ENCODE measurements at regions not wholly inside any gene's neighbourhood (a gene's known extent, or its start where the extent isn't known, plus 50 kb on each side); places are given as distances from the start of the nearest gene placed in this dataset.
"Not testable (repeated sequence)": the region's sequence is repeated elsewhere in the genome, so short reads cannot be mapped to it uniquely, and the experiment has no call there.

- no peak overlapping the region for H3K4me3 ChIP-seq (ENCODE audit: control insufficient read depth in 2 of 3, extremely low read depth in 1 of 3, insufficient read depth in 2 of 3, low read depth in 1 of 3, low read length in 3 of 3)
- H3K9ac ChIP-seq (ENCODE audit: control insufficient read depth, extremely low read depth, insufficient read depth, low read length): no peak overlapping the region
- FAIRE-seq: no peak
- H3K27ac ChIP-seq (ENCODE audit: control insufficient read depth, insufficient read depth, low read length): no peak overlapping the region
- no peaks in the 10 kb centered on the region for H4K20me1 ChIP-seq (ENCODE audit: control insufficient read depth, extremely low read depth, insufficient read depth, low read length)
- H3K9me3 ChIP-seq (ENCODE audit: control insufficient read depth, low read depth, low read length): no peaks in the 10 kb centered on the region
- TF ChIP-seq CTCF (optimal IDR thresholded peaks at IDR 0.05 in 1 of 3, IDR thresholded peaks at IDR 0.05 in 1 of 3, conservative IDR thresholded peaks at IDR 0.05 in 1 of 3; ENCODE audit: extremely low read depth in 1 of 3, insufficient read depth in 2 of 3, low read length in 3 of 3) (no peak), EZH2 (IDR thresholded peaks at IDR 0.05; ENCODE audit: low read length) (no peak)
- dilution Hi-C loops (cut with MboI; ENCODE audit: extremely low pct_ligation_motif_present, low sequenced_read_pairs): no loop called here
- no peaks in the 10 kb centered on the region for H3K79me2 ChIP-seq (ENCODE audit: control insufficient read depth, insufficient read depth, low read length)
- H3K4me1 ChIP-seq (ENCODE audit: control insufficient read depth, extremely low read depth, insufficient read depth, low read length): no peaks in the 10 kb centered on the region
- no peaks in the 10 kb centered on the region for H3K9me1 ChIP-seq (ENCODE audit: control insufficient read depth, extremely low read depth, insufficient read depth, low read length)
- H3K27me3 ChIP-seq (ENCODE audit: control insufficient read depth, extremely low read depth, insufficient read depth, low read length): no peaks in the 10 kb centered on the region
- DNase-seq (ENCODE audit: low read depth, low spot score): no peak
- H3K4me2 ChIP-seq (ENCODE audit: control insufficient read depth, extremely low read depth, insufficient read depth, low read depth, low read length): no peak overlapping the region
- no peak overlapping the region for H2AFZ ChIP-seq (ENCODE audit: control insufficient read depth, low read length)
- H3K36me3 ChIP-seq (ENCODE audit: control insufficient read depth in 2 of 2, extremely low read depth in 1 of 2, insufficient read depth in 2 of 2, low read length in 2 of 2): no peaks in the 10 kb centered on the region
Observed at GRCh38 chr12:84411031-84411430, 501.6 kb downstream of the SLC6A15 start.

- H3K4me1 ChIP-seq (ENCODE audit: control insufficient read depth, extremely low read depth, insufficient read depth, low read length): no peaks in the 10 kb centered on the region
- no peak overlapping the region for H3K27ac ChIP-seq (ENCODE audit: control insufficient read depth, insufficient read depth, low read length)
- no peaks in the 10 kb centered on the region for H3K79me2 ChIP-seq (ENCODE audit: control insufficient read depth, insufficient read depth, low read length)
- H3K36me3 ChIP-seq (ENCODE audit: control insufficient read depth in 2 of 2, extremely low read depth in 1 of 2, insufficient read depth in 2 of 2, low read length in 2 of 2): no peaks in the 10 kb centered on the region
- no peak overlapping the region for H3K9ac ChIP-seq (ENCODE audit: control insufficient read depth, extremely low read depth, insufficient read depth, low read length)
- FAIRE-seq (no peak), DNase-seq (ENCODE audit: low read depth, low spot score) (no peak)
- dilution Hi-C loops (cut with MboI; ENCODE audit: extremely low pct_ligation_motif_present, low sequenced_read_pairs): no loop called here
- no peak overlapping the region for H3K4me2 ChIP-seq (ENCODE audit: control insufficient read depth, extremely low read depth, insufficient read depth, low read depth, low read length)
- H4K20me1 ChIP-seq (ENCODE audit: control insufficient read depth, extremely low read depth, insufficient read depth, low read length): no peaks in the 10 kb centered on the region
- no peak overlapping the region for H2AFZ ChIP-seq (ENCODE audit: control insufficient read depth, low read length)
- TF ChIP-seq CTCF (optimal IDR thresholded peaks at IDR 0.05 in 1 of 3, IDR thresholded peaks at IDR 0.05 in 1 of 3, conservative IDR thresholded peaks at IDR 0.05 in 1 of 3; ENCODE audit: extremely low read depth in 1 of 3, insufficient read depth in 2 of 3, low read length in 3 of 3): no peak
- TF ChIP-seq EZH2 (IDR thresholded peaks at IDR 0.05; ENCODE audit: low read length): no peak
- H3K4me3 ChIP-seq (ENCODE audit: control insufficient read depth in 2 of 3, extremely low read depth in 1 of 3, insufficient read depth in 2 of 3, low read depth in 1 of 3, low read length in 3 of 3): no peak overlapping the region
- no peaks in the 10 kb centered on the region for H3K9me1 ChIP-seq (ENCODE audit: control insufficient read depth, extremely low read depth, insufficient read depth, low read length)
- no peaks in the 10 kb centered on the region for H3K27me3 ChIP-seq (ENCODE audit: control insufficient read depth, extremely low read depth, insufficient read depth, low read length)
- H3K9me3 ChIP-seq (ENCODE audit: control insufficient read depth, low read depth, low read length): no peaks in the 10 kb centered on the region
Observed at GRCh38 chr12:84408936-84409335, 503.7 kb downstream of the SLC6A15 start.

DNA sequence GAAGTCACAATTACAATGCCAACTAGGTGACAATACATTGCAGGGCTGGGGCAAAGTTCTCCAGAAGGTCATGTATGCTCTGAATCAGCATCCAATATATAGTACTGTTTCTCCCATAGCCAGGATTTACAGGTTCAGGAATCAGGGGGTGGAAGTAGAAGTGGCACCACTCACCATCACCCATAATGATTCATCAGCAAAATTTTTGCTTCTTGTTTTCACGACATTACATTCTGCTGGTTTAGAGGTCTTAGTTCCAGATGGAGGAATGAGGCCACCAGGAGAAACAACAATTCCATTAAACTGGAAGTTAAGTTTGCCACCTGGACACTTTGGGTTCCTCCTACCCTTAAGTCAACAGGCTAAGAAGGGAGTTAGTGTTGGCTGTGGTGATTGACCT is 505.9 kb downstream of the SLC6A15 start:
- H3K79me2 ChIP-seq (ENCODE audit: control insufficient read depth, insufficient read depth, low read length); H3K9me1 ChIP-seq (ENCODE audit: control insufficient read depth, extremely low read depth, insufficient read depth, low read length); H3K9me3 ChIP-seq (ENCODE audit: control insufficient read depth, low read depth, low read length); dilution Hi-C loops (cut with MboI; ENCODE audit: extremely low pct_ligation_motif_present, low sequenced_read_pairs); H2AFZ ChIP-seq (ENCODE audit: control insufficient read depth, low read length); H3K27me3 ChIP-seq (ENCODE audit: control insufficient read depth, extremely low read depth, insufficient read depth, low read length); H3K36me3 ChIP-seq (ENCODE audit: control insufficient read depth in 2 of 2, extremely low read depth in 1 of 2, insufficient read depth in 2 of 2, low read length in 2 of 2); H4K20me1 ChIP-seq (ENCODE audit: control insufficient read depth, extremely low read depth, insufficient read depth, low read length); H3K27ac ChIP-seq (ENCODE audit: control insufficient read depth, insufficient read depth, low read length); DNase-seq (ENCODE audit: low read depth, low spot score); H3K4me2 ChIP-seq (ENCODE audit: control insufficient read depth, extremely low read depth, insufficient read depth, low read depth, low read length); H3K4me3 ChIP-seq (ENCODE audit: control insufficient read depth in 2 of 3, extremely low read depth in 1 of 3, insufficient read depth in 2 of 3, low read depth in 1 of 3, low read length in 3 of 3); H3K4me1 ChIP-seq (ENCODE audit: control insufficient read depth, extremely low read depth, insufficient read depth, low read length); FAIRE-seq; H3K9ac ChIP-seq (ENCODE audit: control insufficient read depth, extremely low read depth, insufficient read depth, low read length): not testable (repeated sequence)

All from keratinocyte (primary cell).